Karpas-422 (cell line): ENCODE measurements at regions not wholly inside any gene's neighbourhood (a gene's known extent, or its start where the extent isn't known, plus 50 kb on each side); places are given as distances from the start of the nearest gene placed in this dataset.

ENCODE experiments used
- DNase-seq: peaks from one replicate; pipeline ENCODE4 v3.0.0-alpha.2; 2015
- H2AFZ ChIP-seq: fragments of 200-600 bp; sonication (generic); 2 replicates; pipeline ENCODE4 v1.6.1; 2014; ENCODE audit warnings: antibody characterized with exemption, low read length, mixed read lengths
- H3K27ac ChIP-seq: fragments of 200-600 bp; sonication (generic); 2 replicates; pipeline ENCODE4 v1.5.1; 2014; ENCODE audit warnings: mild to moderate bottlenecking, low read length, moderate library complexity
- H3K27me3 ChIP-seq: fragments of 200-600 bp; sonication (generic); 2 replicates; pipeline ENCODE4 v1.6.1; 2014; ENCODE audit warnings: low read length, mixed read lengths
- H3K36me3 ChIP-seq: fragments of 200-600 bp; sonication (generic); 2 replicates; pipeline ENCODE4 v1.6.1; 2014; ENCODE audit warnings: low read length, mixed read lengths; ENCODE audit not compliant: insufficient read depth
- H3K4me1 ChIP-seq: fragments of 200-600 bp; sonication (generic); 2 replicates; pipeline ENCODE4 v1.6.1; 2014; ENCODE audit warnings: mild to moderate bottlenecking, low read length, mixed read lengths
- H3K4me2 ChIP-seq: fragments of 200-600 bp; sonication (generic); 2 replicates; pipeline ENCODE4 v1.6.1; 2014; ENCODE audit warnings: low read length, low read depth, mild to moderate bottlenecking; ENCODE audit not compliant: poor library complexity, severe bottlenecking
- H3K4me3 ChIP-seq: fragments of 200-600 bp; sonication (generic); 2 replicates; pipeline ENCODE4 v1.5.1; 2014; ENCODE audit warnings: mild to moderate bottlenecking, antibody characterized with exemption, low read length, mixed read lengths
- H3K79me2 ChIP-seq: fragments of 200-600 bp; sonication (generic); 2 replicates; pipeline ENCODE4 v1.6.1; 2014; ENCODE audit warnings: mild to moderate bottlenecking, low read length, mixed read lengths
- H3K9ac ChIP-seq: fragments of 200-600 bp; sonication (generic); 2 replicates; pipeline ENCODE4 v1.6.0; 2014; ENCODE audit warnings: low read length
- H3K9me2 ChIP-seq: fragments of 200-600 bp; sonication (generic), shearing (Covaris generic); replicated peaks from 2 replicates; pipeline ENCODE4 v1.6.0; 2014; ENCODE audit warnings: mild to moderate bottlenecking, low read length, moderate library complexity; ENCODE audit not compliant: insufficient read depth
- H3K9me3 ChIP-seq: fragments of 300-700, 200-600 bp; sonication (generic); 2 replicates; pipeline ENCODE4 v1.6.1; 2014; ENCODE audit warnings: low read length, mixed read lengths
- H4K20me1 ChIP-seq: fragments of 200-600 bp; sonication (generic); 2 replicates; pipeline ENCODE4 v1.6.1; 2014; ENCODE audit warnings: mild to moderate bottlenecking, antibody characterized with exemption, low read length, low read depth; ENCODE audit not compliant: insufficient read depth

DNA sequence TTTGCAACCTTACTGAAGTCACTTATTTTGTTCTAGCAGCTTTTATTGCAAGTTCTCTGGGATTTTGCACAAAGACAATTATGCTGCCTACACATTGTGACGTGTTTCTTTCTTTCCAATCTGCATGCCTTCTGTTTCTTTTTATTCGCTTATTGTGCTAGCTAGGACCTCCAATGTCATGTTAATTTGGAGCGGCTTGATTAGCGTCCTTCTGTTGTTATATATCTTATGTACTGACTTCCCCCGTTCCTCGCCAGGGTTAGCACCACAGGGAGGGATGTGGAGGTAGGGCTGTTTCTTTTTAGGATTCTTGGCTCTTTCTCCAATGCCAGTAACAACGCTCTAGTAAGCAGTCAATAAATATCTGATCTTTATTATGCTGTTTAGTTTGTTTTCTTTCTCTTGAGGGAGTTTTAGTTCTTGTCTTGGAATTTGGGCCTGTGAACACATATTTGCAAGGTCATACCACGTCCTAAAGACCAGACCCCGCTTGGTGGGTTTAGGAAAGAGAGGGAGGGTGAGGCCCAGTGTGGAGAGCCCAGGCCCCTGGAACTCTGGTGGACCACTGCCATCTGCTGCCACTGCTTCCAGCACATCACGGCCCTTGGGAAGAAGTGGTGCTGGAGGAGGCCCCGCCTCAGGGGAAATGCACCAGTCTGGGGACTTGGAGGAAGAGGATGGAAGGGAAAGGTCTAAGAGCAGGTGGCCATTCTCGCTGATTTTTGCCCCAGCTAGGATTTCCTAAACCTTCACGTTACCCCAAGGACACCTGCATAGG is 129.1 kb downstream of the TRIML1 start:
- Histone ChIP-seq H3K27ac (no peak overlapping the region), H3K9me3 (no peaks in the 10 kb centered on the region), H3K9ac (no peak overlapping the region), H3K36me3 (no peaks in the 10 kb centered on the region), H3K4me2 (no peak overlapping the region), H4K20me1 (no peaks in the 10 kb centered on the region), H3K79me2 (no peaks in the 10 kb centered on the region), H3K4me1 (no peaks in the 10 kb centered on the region), H3K4me3 (no peak overlapping the region), H2AFZ (no peak overlapping the region), H3K9me2 (no peaks in the 10 kb centered on the region), H3K27me3 (no peaks in the 10 kb centered on the region)
- no peak for DNase-seq

DNA sequence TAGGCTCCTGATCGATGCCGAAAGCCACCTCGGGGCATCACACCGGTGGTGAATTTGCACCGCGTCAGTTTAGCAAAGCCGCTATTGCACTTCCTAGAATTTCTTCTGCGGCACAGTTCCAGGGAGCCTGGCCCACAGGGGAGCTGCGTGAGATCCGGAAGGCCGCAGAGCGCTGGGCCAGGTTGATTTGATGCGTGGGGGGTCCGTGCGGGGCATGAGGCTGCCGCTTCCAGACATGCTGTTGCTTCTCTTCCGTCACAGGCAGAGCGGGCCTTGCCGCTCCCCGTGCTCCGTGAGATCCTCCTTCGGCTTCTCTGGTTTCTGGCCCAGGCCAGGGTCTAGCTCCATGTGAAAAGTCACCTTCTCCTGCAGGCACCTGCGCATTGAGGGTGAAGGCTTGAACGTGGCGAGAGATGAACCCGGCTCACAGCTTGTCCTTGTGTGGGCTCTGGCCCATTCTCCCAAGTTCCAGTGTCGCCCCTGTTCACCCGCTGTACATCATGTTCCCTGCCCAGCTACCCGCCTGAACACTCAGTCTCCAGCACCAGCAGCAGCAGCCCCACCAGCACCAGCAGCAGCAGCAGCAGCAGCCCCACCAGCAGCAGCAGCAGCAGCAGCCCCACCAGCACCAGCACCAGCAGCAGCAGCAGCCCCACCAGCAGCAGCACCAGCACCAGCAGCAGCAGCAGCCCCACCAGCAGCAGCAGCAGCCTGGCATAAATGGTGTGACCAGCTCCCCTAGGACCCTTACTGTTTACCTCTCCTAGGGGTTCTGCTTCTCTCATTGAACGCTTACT is 131.2 kb downstream of the TRIML1 start:
- H3K4me2 ChIP-seq = no peak overlapping the region
- no peaks in the 10 kb centered on the region for H3K79me2 ChIP-seq
- no peak for DNase-seq
- no peaks in the 10 kb centered on the region for H3K9me3 ChIP-seq
- no peaks in the 10 kb centered on the region for H4K20me1 ChIP-seq
- H3K4me1 ChIP-seq = no peaks in the 10 kb centered on the region
- H3K27ac ChIP-seq = no peak overlapping the region
- H3K4me3 ChIP-seq = no peak overlapping the region
- H3K9ac ChIP-seq = no peak overlapping the region
- no peaks in the 10 kb centered on the region for H3K36me3 ChIP-seq
- H3K27me3 ChIP-seq = no peaks in the 10 kb centered on the region
- H3K9me2 ChIP-seq = no peaks in the 10 kb centered on the region
- no peak overlapping the region for H2AFZ ChIP-seq

DNA sequence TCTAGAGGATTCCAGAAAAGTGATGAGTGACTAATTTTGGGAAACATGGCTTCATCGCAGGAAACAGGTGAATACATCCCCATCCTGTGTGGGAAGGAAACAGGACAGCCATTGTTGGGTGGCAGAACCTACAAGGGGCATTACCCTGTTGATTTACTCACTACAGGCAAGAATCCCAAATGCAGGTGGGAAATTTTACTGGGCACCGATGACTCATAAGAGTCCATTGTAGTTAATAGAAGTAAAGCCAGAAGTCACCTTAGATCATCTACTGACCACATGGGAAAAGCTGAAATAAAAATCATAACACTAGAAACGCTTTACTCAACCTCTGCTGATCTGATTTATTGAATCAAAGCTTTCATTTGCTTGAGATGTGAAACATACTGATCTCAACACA is 136.4 kb downstream of the TRIML1 start:
- Histone ChIP-seq H3K27ac (no peak overlapping the region), H3K27me3 (no peaks in the 10 kb centered on the region), H3K9me2 (no peaks in the 10 kb centered on the region), H3K9ac (no peak overlapping the region), H2AFZ (no peak overlapping the region), H3K36me3 (no peaks in the 10 kb centered on the region), H3K4me1 (no peaks in the 10 kb centered on the region), H3K9me3 (no peaks in the 10 kb centered on the region), H3K4me3 (no peak overlapping the region), H3K4me2 (no peak overlapping the region), H3K79me2 (no peaks in the 10 kb centered on the region), H4K20me1 (no peaks in the 10 kb centered on the region)
- no peak for DNase-seq

DNA sequence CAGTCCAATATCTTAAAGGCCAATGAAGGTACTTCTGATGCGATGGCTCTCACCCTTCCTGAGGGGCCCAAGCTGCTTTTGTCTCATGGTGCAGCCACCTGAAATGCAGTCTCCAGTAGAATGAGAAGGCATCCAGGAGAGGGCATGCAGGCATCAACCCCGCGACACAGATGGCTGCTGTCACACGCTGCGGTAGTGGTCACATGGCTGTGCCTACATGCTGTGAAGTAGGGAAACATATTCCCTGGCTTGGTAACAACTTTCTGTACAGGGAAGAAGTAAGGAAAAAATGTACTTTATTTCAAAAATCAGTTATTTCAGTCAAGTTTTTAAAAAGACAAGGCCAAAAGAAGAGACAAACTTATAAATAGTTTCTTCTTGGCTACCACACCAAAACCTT is 139.9 kb downstream of the TRIML1 start:
- no peaks in the 10 kb centered on the region for H3K79me2 ChIP-seq
- no peak overlapping the region for H3K9ac ChIP-seq
- H3K36me3 ChIP-seq = no peaks in the 10 kb centered on the region
- H3K27ac ChIP-seq = no peak overlapping the region
- H2AFZ ChIP-seq = no peak overlapping the region
- no peaks in the 10 kb centered on the region for H3K4me1 ChIP-seq
- no peaks in the 10 kb centered on the region for H3K9me3 ChIP-seq
- no peaks in the 10 kb centered on the region for H4K20me1 ChIP-seq
- no peak for DNase-seq
- no peaks in the 10 kb centered on the region for H3K9me2 ChIP-seq
- no peak overlapping the region for H3K4me2 ChIP-seq
- H3K4me3 ChIP-seq = no peak overlapping the region
- no peaks in the 10 kb centered on the region for H3K27me3 ChIP-seq

DNA sequence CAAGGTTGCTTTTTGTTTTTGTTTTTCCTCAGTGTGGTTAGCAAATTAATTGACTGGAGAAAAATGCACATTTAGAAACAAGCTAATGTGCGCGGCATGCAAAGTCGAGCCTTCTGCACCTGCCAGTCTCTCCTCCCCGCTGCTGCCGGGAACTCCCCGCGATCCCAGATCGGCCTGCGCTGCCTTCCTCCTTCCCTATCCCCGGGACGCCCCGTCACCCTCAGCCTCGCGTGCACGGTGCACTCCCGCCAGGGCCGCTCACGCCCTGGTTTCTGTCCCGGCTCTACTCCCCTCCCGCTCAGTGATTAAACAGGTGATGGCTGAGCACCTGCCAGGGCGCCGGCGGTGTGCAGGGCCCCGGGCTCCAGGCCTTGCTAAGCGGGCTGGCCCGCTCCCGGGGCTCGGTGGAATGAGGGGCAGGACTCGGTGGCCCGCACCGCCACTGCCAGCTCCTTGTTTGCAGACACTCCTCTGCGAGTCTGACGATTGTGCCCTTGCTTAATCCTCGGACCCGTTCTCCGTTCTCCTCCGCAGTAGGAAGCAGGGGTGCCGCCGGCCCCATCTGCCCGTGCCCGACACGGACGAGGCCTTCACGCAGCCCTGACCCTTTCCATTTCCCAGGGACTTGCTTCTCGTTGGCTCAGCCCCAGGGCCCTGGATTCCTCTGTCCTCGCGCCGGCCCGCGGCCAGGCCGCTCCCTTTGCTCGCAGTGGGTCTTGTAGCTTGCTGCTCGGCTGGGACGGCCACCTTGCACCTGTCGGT is 143.4 kb downstream of the TRIML1 start:
- no peak overlapping the region for H3K4me2 ChIP-seq

DNA sequence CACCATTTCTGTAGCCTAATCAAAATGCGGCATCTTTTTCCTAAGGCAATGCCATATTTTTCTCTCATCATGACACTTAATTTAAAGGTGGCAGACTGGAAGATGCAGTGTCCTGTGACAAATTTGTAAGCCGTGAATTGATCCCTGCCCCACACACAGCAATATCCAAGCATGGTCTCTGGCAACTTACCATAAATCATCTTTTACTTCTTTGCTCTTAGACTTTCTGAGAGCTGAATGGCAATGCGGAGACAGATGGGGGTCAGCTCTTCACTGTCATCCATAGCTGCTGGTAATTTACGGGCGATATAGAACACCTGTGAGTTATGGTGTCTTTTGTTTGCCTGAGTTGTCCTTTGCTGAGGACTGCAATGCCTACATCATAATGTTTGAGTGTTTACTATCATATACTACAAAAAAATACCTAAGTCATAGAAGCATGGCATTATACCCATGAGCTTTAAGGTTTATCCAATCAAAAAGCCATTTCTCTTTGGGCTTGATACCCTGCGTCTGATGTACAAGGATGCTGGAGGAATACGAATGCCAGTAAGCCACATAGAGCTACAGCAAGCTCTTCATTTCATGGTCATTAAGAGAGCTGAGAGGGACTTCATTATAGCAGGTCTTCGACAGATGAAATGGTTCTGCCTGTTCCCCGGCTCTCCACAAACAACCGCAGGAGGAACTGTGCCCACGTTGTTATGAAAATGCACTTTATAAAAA is 148.1 kb downstream of the TRIML1 start:
- Histone ChIP-seq H3K4me2 (no peak overlapping the region), H3K4me1 (no peaks in the 10 kb centered on the region), H3K9me2 (no peaks in the 10 kb centered on the region), H3K4me3 (no peak overlapping the region), H3K9ac (no peak overlapping the region), H3K79me2 (no peaks in the 10 kb centered on the region), H3K9me3 (no peaks in the 10 kb centered on the region), H2AFZ (no peak overlapping the region), H3K36me3 (no peaks in the 10 kb centered on the region), H3K27ac (no peak overlapping the region), H4K20me1 (no peaks in the 10 kb centered on the region), H3K27me3 (no peaks in the 10 kb centered on the region)
- no peak for DNase-seq

More for the DNA sequence above, 143.4 kb downstream of the TRIML1 start:
- no peaks in the 10 kb centered on the region for H4K20me1 ChIP-seq
- H3K9ac ChIP-seq = no peak overlapping the region
- H3K4me1 ChIP-seq = no peaks in the 10 kb centered on the region
- H3K27me3 ChIP-seq = no peaks in the 10 kb centered on the region
- no peak overlapping the region for H3K4me3 ChIP-seq
- no peak for DNase-seq
- H3K9me2 ChIP-seq = no peaks in the 10 kb centered on the region
- H3K9me3 ChIP-seq = no peaks in the 10 kb centered on the region
- no peak overlapping the region for H3K27ac ChIP-seq
- H3K36me3 ChIP-seq = no peaks in the 10 kb centered on the region
- no peaks in the 10 kb centered on the region for H3K79me2 ChIP-seq
- H2AFZ ChIP-seq = no peak overlapping the region

DNA sequence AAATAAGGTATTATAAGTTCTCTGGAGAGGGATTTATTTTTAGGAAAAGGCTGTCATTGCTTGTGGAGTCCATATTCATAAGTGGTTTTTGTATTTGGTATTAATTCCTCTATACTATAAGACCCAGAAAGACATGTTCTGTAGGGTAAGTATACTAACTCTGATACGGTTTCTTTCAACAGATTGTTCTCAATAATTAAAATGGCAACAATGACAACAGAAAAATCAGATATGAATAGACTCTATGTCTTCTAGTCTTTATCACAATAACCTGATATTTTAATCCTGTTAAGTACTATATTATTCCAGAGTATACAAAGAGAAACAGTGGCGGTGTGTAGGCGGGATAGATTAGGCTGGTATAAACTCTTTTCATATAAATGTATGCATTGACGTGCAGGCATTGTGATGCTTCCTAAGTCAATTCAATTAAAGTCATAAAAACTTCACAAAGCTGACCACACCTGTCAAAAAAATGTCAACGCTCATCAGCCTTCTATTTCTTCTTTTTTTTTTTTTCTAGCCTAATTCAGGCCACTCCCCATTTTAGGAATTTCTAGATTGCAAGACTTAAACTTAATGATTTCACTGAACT is 150.4 kb downstream of the TRIML1 start:
- H3K27ac ChIP-seq = no peak overlapping the region
- no peaks in the 10 kb centered on the region for H4K20me1 ChIP-seq
- DNase-seq = no peak
- H3K4me3 ChIP-seq = no peak overlapping the region
- no peaks in the 10 kb centered on the region for H3K79me2 ChIP-seq
- H3K9ac ChIP-seq = no peak overlapping the region
- H3K27me3 ChIP-seq = no peaks in the 10 kb centered on the region
- H2AFZ ChIP-seq = no peak overlapping the region
- H3K9me2 ChIP-seq = no peaks in the 10 kb centered on the region
- H3K4me2 ChIP-seq = no peak overlapping the region
- no peaks in the 10 kb centered on the region for H3K9me3 ChIP-seq
- H3K36me3 ChIP-seq = no peaks in the 10 kb centered on the region
- no peaks in the 10 kb centered on the region for H3K4me1 ChIP-seq
